ENCODE measurements at regions not wholly inside any gene's neighbourhood (a gene's known extent, or its start where the extent isn't known, plus 50 kb on each side); places are given as distances from the start of the nearest gene placed in this dataset.

DNA sequence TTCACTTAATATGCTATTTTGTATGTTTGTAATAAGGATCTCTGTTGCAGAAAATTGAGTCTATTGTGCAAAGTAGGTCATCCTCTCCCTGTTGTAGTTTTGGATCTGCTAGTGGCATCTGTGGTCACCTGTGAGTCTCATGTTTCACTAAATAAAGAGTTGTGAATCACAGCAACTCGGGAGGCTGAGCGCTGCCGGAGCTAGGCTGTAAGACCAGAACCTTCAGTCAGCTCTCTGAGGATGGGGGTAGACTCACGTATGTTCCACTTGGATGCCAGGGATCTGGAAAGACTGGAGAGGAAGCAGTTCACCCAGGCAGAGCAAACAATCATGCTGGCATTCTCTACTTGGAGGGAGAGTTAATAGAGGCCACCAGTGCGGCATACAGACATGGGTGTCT, 187.3 kb upstream of the FOXA2 start:
- no peak for DNase-seq (ENCODE audit: low spot score)
- no peaks in the 10 kb centered on the region for H3K9me3 ChIP-seq
- 29% methylated on average over 5 of the region's 5 CpGs for WGBS
- H3K4me3 ChIP-seq: no peak overlapping the region
- H3K4me1 ChIP-seq (replicated peaks): no peaks in the 10 kb centered on the region
- intact Hi-C loops (cut with DNase I): no loop called here
- TF ChIP-seq, protein P1, sequence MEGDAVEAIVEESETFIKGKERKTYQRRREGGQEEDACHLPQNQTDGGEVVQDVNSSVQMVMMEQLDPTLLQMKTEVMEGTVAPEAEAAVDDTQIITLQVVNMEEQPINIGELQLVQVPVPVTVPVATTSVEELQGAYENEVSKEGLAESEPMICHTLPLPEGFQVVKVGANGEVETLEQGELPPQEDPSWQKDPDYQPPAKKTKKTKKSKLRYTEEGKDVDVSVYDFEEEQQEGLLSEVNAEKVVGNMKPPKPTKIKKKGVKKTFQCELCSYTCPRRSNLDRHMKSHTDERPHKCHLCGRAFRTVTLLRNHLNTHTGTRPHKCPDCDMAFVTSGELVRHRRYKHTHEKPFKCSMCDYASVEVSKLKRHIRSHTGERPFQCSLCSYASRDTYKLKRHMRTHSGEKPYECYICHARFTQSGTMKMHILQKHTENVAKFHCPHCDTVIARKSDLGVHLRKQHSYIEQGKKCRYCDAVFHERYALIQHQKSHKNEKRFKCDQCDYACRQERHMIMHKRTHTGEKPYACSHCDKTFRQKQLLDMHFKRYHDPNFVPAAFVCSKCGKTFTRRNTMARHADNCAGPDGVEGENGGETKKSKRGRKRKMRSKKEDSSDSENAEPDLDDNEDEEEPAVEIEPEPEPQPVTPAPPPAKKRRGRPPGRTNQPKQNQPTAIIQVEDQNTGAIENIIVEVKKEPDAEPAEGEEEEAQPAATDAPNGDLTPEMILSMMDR (IDR thresholded peaks at IDR 0.05): no peak
- no peak for TF ChIP-seq POLR2A (IDR thresholded peaks at IDR 0.05)
- TF ChIP-seq POLR2AphosphoS5 (IDR thresholded peaks at IDR 0.05): no peak
- H3K27ac ChIP-seq: no peak overlapping the region
- no peaks in the 10 kb centered on the region for H3K36me3 ChIP-seq
- peaks cover 2% of the 10 kb centered on the region for H3K27me3 ChIP-seq (replicated peaks; ENCODE audit: insufficient read depth)

DNA sequence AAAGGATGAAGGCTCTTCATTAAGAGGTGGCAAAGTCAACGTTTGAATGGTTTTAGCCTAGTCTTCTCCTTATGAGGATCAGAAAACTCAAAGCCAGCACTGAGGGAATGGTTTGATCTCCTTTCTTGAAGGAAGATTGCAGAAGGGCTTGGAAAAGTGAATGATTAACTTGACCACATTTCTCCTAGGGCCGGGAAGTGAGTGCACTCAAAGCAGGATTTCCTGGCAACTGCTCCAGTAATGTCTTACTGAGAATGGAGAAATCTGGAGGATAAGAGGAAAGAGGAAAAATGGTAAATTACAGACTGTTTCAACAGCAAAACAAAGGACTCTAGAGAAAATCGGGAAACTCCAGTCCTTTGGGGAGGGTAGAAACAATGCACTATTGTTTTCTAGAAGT, 189.0 kb upstream of the FOXA2 start:
- Histone ChIP-seq H3K4me1 (replicated peaks) (no peaks in the 10 kb centered on the region), H3K9me3 (no peaks in the 10 kb centered on the region), H3K27me3 (replicated peaks; ENCODE audit: insufficient read depth) (peaks cover 2% of the 10 kb centered on the region), H3K27ac (no peak overlapping the region), H3K36me3 (no peaks in the 10 kb centered on the region), H3K4me3 (no peak overlapping the region)
- 33% methylated on average over 3 of the region's 3 CpGs for WGBS
- TF ChIP-seq, protein P1 (IDR thresholded peaks at IDR 0.05): no peak
- no peak for TF ChIP-seq POLR2AphosphoS5 (IDR thresholded peaks at IDR 0.05)
- TF ChIP-seq POLR2A (IDR thresholded peaks at IDR 0.05): no peak
- no peak for DNase-seq (ENCODE audit: low spot score)
- intact Hi-C loops (cut with DNase I): no loop called here

DNA sequence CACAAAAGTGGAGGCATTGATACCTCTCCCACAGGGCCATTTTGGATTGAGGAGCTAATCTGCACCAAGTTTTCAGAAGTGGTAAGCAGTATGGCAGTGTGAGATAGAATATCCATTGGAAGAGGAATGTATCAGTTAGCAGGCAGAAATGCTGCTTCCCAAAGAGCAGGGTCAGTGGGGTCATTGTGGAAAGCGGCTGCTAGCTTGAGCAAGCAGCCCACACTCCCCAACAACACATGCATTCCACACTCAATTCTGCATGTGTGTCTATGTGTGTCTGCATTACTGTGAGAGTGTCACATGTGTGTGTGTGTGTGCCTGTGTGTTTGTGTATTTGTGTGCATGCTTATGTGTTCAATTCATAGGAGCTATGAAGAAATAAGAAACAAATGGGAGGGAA, 190.9 kb upstream of the FOXA2 start:
- Histone ChIP-seq H3K27me3 (replicated peaks; ENCODE audit: insufficient read depth) (peaks cover 2% of the 10 kb centered on the region), H3K4me3 (no peak overlapping the region), H3K9me3 (no peaks in the 10 kb centered on the region), H3K27ac (no peak overlapping the region), H3K36me3 (no peaks in the 10 kb centered on the region), H3K4me1 (replicated peaks) (no peaks in the 10 kb centered on the region)
- intact Hi-C loops (cut with DNase I): no loop called here
- TF ChIP-seq POLR2A (IDR thresholded peaks at IDR 0.05): no peak
- no peak for TF ChIP-seq POLR2AphosphoS5 (IDR thresholded peaks at IDR 0.05)
- TF ChIP-seq, protein P1 (IDR thresholded peaks at IDR 0.05): no peak
- 93% methylated on average over 1 of the region's 1 CpG for WGBS
- no peak for DNase-seq (ENCODE audit: low spot score)

DNA sequence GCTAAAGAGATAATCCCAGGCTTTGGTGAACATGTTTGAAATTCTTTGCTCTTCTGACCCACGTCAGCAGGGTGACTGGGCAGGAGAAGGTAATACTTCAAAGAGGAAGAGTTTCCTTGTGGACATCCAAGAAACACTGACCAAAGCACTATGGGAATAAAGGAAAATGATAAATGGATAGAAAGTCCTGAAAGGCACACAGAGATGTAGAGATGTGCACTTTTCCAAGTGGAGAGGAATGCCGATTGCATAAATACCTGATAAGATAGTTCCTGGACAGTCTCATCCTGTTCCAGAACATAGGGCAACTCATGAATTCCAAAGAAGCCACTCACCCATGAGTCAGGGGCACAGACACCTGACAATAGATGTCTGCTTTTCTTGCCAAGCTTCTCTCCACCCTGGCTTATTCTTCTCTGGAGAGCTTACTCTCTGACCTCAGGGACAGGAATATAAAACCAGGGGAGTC, 191.3 kb upstream of the FOXA2 start:
- no peak for TF ChIP-seq POLR2AphosphoS5 (IDR thresholded peaks at IDR 0.05)
- TF ChIP-seq POLR2A (IDR thresholded peaks at IDR 0.05): no peak
- TF ChIP-seq, protein P1 (IDR thresholded peaks at IDR 0.05): no peak
- no peak overlapping the region for H3K27ac ChIP-seq
- H3K27me3 ChIP-seq (replicated peaks; ENCODE audit: insufficient read depth): peaks cover 2% of the 10 kb centered on the region
- DNase-seq (ENCODE audit: low spot score): no peak
- intact Hi-C loops (cut with DNase I): no loop called here
- WGBS: 80% methylated on average over 2 of the region's 2 CpGs
- H3K36me3 ChIP-seq: no peaks in the 10 kb centered on the region
- H3K4me3 ChIP-seq: no peak overlapping the region
- H3K9me3 ChIP-seq: no peaks in the 10 kb centered on the region
- no peaks in the 10 kb centered on the region for H3K4me1 ChIP-seq (replicated peaks)

DNA sequence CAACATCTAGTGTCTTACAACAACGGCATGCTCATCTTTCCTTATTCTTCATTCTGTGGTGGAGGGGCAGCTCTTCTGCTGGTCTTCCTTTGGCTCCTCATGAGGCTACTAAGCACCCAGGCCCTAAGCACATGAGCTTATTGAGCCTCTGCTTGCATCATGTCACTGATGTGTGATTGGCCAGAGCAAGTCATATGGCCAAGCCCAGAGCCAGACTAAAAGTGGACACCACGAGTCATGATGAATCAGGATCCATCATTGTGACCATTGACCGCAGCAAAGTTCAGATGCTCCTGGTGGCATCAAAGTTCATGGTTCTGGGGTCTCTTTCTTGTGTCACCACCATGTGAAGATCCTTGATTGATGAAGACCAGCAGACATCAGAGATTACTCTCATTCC, 192.0 kb upstream of the FOXA2 start:
- intact Hi-C loops (cut with DNase I): no loop called here
- Histone ChIP-seq H3K36me3 (no peaks in the 10 kb centered on the region), H3K4me1 (replicated peaks) (no peaks in the 10 kb centered on the region), H3K27me3 (replicated peaks; ENCODE audit: insufficient read depth) (peaks cover 4% of the 10 kb centered on the region), H3K9me3 (no peaks in the 10 kb centered on the region), H3K27ac (no peak overlapping the region), H3K4me3 (no peak overlapping the region)
- TF ChIP-seq, protein P1 (IDR thresholded peaks at IDR 0.05): no peak
- no peak for TF ChIP-seq POLR2A (IDR thresholded peaks at IDR 0.05)
- TF ChIP-seq POLR2AphosphoS5 (IDR thresholded peaks at IDR 0.05): no peak
- no peak for DNase-seq (ENCODE audit: low spot score)
- 97% methylated on average over 3 of the region's 3 CpGs for WGBS

Data from prostate gland (tissue), 2 donors.